ENCODE measurements at regions not wholly inside any gene's neighbourhood (a gene's known extent, or its start where the extent isn't known, plus 50 kb on each side); places are given as distances from the start of the nearest gene placed in this dataset.
"Not testable (repeated sequence)": the region's sequence is repeated elsewhere in the genome, so short reads cannot be mapped to it uniquely, and the experiment has no call there.

DNA sequence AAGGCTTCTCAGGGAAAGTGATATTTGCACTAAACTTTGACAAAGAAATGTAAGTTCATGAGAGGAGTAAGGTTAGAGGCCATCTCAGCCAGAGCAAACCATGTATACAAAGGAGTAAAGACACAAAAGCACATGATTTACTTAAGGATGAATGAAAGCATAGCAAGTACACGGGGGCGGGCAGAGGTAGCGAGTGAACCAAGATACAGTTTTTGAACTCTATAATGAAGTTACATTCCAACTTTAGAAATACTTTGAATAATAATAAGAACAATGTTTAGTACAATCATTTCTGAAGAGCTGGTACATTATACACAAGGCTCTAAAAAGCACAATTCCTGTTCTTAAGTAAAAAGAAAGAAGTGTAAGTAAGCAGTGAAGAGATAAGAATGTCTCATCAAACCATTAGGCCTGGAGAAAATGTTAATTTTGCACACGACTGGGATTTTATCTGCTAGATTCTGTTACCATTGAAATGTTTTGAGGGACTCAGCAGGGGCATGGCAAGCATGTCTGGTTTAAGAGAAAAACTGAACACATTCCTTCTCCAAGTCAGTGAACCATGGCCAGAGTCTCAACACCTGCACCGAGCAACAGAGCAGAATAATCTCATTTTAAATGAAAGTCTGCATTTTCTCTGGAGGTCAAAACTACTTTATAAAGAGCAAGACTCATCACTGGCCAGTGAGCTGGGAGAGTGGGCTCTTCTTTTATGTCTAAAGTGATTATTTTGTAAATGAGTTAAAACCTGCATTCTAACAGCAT lies 147.6 kb upstream of the TRPM3 start:
- FAIRE-seq = peak; percentile 68

DNA sequence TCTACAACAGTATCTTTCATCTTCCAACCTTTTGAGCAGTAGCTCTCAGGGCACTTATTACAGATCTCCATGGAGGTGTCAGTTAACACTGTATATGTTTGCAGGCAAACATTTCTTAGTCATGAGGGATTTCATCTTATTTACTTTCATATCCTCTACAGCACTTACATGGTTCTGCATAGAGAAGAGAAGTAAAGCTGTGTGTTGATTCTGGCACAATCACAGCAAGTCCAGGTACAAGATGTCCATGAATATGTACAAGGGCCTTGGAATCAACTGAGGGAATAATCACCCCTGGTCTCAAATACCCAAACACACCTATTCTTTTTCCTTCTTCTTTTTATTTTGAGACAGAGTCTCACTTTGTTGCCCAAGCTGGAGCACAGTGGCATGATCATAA lies 142.0 kb upstream of the TRPM3 start:
- no peak for FAIRE-seq

DNA sequence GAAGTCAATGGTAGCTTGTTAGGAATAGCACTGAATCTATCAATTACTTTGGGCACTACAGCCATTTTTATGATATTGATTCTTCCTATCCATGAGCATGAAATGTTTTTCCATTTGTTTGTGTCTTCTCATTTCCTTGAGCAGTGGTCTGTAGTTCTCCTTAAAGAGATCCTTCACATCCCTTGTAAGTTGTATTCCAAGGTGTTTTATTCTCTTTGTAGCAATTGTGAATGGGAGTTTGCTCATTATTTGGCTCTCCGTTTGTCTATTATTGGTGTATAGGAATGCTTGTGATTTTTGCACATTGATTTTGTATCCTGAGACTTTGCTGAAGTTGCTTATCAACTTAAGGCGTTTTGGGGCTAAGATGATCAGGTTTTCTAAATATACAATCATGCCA lies 139.0 kb upstream of the TRPM3 start:
- FAIRE-seq = not testable (repeated sequence)

DNA sequence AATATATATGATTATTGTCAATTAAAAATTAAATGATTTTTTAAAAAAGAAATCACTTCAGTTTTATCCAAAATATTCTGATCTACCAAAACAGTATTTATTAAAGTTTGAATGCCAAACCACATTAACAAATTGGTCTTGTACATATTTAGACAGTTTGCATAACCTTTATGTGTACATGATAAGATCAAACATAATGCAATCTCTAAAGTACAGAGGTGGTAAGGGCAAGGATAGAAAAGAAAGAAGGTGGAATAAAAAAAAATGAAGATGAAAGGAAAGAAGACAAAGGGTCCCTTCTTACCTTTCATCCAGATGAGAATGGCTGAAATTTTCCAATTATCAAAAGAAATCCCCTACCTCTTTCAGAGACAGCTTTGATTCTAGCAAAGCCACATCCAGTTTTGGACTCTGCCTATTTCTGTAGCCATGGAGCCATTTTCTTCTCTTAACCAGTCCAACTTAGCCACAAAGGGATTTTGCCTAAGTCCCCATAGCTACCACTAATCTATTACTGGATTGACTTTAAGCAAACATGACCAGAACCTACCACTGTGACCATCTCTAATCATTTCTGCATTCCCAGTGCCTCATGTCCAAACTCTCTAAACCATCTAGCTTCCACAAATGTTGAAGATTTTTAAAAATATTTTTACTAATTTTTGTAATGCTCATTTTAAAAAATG lies 133.3 kb upstream of the TRPM3 start:
- FAIRE-seq = no peak

DNA sequence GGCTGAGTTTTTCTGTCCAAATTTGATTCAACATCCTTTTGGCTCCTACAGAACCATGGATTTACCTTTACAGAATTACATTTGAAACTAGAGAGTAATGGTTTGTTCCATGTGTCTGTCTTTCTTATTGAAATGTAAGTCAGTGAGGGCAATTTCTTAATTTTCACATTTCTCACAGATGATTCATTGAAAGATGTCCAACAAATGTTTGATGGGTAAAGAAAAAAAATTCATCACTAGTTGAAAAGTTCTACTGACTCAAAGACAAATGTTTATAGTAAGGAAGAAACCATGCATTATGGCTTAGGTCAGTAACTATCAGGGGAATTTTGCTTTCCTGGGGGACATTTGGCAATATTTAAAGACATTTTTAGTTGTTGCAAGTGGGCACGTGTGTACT lies 131.6 kb upstream of the TRPM3 start:
- FAIRE-seq = no peak

DNA sequence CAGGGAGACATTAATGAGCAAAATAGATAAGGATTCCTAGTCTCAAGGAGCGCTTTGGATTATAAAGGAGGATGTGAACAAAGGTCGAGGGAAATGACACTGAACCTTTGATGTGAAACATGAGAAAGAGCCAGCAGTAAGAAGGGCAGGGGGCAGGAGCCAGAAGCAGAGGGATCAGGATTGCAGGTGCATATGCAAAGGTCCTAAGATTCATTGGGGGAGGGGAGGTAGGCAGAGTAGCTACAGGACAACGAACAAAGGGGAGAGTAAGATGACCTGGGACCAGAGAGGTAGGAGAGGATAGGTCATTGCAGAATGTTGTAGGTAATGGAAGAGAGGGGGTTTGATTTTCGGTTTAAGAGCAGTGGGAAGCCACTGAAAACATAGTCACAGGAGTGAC lies 129.2 kb upstream of the TRPM3 start:
- no peak for FAIRE-seq

DNA sequence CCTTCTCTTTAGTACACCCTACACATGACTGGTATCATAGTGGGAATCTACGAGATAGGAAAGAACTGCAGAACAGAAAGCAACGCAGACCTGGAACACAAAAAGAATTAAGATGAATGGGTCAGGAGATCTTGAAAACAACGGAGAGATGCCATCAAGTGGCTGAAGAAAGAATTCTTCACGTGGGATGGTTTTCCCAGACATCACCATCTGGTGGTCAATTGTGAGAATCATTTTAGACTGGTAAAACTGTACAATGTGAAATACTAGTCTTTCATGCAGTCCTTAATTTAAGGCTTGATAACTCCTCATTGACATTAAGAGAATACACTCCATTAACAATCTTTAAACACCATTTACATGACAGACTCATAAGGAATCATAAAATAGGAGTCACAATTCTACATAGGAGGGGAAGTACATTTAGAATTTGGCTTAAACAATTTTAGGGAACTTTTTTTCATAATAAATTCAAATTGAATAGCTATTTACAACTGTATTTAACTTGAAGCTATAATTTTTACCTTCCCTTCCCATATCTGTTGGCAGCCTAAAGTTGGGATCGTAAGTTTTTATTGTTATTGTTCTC lies 128.4 kb upstream of the TRPM3 start:
- FAIRE-seq = peak; percentile 99

DNA sequence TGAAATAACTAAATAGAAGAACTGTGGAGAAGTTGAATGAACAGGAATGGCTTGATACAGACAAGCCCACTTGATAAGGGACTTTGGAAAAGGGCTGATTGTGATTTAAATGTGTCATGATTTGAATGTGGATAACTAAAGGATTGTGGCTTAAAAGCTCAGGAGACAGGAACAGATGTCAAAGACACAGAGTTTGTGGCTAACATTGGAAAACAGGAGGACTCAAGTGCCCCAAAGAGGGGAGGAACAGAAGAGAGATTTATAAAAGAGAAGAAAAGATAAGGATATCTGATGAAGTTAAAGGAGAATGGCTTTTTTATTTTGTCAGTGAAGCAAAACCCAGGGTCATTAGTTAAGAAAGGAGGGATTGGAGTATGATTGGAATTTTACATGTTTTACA lies 124.2 kb upstream of the TRPM3 start:
- no peak for FAIRE-seq

DNA sequence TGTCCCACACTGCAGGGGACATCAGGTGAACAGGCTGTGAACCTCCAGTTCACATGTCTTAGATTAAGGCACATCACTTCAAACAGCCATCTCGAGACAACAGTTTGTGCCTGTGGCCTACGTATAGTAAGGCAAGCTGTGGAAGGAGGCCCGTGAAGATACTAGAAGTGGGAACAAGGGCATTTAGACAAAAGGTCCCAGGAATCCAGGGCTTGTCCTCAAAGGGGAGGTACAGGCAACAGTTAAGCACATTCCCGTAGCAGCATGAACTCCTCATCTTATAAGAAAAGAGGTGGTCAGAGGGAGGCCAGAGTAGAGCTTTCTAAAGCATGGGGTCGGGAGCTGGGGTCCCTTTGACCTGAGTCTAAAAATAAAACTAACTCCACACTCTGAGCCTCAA lies 122.5 kb upstream of the TRPM3 start:
- no peak for FAIRE-seq

DNA sequence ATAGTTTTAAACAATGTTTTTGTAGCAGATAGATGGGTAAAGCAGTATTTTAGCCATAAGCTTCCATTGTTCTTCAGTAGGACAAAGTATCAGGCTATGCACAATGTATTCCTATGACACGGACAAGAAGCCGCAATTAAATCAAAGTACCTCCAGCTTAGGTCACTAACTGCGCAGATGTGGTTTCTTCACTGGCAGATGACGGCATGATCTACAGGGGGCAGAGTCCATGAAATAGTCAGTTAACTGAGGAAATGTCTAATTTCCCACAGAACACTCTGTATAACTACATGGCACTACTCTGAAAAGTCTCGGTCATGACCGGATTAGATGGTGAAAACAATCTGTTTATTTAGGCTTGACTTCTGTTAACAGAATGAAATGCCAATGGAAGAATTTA lies 120.7 kb upstream of the TRPM3 start:
- FAIRE-seq = no peak

DNA sequence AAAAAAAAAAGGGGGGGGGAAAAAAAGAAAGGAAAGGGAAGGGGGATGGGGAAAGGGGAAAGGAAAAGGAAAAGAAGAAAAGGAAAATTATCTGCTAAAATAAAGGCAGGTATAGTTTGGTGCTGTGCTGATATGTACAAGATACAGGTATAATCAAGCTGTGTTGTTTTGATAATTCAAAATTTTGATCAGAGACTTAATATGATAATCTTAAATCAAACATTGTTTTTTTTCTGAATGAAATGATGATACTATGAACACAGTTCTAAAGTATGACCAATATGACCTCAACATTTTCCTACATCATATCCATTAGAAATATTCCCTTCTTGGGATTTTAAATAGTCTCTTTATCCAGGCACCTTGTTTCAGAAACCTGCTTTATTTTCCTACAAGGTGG lies 115.6 kb upstream of the TRPM3 start:
- no peak for FAIRE-seq

DNA sequence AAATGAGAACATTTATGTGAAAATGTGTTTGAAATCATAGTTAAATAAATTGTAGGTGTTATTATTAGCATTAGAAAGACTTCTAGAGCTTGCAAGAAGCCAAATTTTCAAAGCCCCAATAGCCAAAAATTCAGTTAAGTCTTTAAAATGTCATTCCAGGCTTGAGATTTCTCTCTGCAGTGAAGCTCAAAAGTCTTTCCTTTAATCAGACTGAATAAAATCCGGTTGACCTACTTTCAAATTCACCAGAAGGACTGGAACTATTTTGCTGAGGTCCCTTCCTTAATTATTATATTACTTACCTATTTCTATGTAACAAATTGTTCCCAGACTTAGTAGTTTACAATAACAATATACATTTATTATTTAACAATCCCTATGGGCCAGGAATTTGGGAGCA lies 112.2 kb upstream of the TRPM3 start:
- no peak for FAIRE-seq

DNA sequence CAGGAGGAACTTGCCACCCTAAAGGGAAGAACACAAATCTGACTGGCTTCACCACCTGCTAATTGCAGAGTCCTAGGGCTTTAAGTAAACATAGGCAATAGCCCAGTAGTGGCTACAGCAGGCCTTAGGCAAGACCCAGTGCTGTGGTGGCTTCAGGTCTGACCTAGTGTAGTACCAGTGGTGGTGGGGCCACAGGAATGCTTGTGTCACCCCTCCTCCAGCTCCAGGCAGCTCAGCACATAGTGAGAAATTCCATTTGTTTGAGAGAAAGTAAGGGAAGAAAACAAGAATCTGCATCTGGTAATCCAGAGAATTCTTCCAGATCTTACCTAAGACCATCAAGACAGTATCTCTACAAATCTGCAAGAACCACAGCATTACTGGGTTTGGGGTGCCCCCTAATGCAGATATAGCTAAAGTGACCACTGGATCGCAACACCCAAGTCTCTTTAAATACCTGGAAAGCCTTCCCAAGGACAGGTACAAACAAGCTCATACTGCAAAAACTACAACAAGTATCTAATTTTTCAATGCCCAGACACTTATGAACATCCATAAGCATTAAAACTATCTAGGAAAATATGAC lies 102.6 kb upstream of the TRPM3 start:
- FAIRE-seq = no peak

DNA sequence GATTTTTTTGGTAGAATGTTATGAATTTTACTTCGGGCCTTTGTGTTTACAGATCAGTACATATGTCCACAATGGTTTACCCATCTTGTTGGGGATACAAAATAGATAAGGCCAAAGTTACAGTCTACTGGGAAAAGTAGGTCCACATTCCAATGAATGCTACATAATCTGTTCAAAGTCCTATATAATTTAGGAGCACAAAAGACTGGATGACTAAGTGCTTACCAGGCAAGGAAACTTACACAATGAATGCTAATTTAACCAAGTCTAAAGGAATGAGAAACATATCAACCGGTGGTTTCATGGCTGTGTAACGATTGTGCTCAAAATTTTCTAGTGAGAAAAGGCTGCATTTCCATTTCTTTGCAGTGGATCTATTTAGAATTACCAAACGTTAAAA lies 97.4 kb upstream of the TRPM3 start:
- no peak for FAIRE-seq

DNA sequence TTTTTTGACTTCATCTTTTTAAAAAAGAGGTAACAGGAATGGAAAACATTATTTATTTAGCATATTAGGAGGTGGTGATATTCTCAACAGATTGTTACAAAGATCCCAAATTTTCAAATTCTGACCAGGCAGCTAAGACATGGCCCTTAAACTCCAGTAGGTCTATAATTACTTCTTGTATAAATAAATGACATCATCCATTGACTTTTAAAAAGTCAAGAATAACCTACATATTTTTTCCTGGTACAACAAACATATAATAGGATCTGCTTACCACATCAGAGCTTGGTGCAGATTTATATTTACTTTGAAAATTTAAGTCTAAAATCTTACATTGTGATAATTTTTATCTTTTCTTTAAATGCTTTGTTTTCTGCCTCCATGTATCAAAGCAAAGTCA lies 92.2 kb upstream of the TRPM3 start:
- no peak for FAIRE-seq

DNA sequence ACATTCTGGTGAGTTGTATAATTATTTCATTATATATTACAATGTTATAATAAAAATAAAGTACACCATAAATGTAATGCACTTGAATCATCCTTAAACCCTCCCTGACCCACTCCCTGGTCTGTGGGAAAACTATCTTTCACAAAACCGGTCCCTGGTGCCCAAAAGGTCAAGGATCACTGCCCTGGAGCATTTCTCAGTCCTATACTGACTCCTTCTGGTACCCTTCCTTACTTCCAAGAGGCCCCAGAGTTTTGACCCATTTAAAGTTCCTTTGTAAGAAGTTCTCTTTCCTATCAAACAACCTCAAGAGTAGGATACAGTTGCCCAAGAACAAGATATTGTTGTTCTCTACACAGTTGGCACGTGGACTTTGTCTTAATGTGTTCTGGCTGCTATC lies 88.9 kb upstream of the TRPM3 start:
- no peak for FAIRE-seq

DNA sequence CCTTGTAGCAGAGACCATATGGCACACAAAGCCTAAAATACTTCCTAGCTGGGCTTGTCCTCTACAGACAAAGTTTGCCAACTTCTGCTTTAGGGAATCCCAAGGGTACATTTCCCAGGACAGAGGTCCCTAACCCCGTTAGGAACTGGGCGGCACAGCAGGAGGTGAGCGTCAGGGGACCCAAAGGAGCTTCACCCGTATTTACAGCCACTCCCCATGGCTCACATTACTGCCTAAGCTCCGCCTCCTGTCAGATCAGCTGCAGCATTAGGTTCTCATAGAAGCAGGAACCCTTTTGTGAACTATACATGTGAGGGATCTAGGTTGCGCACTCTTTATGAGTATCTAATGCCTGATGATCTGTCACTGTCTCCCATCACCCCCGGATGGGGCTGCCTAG lies 88.5 kb upstream of the TRPM3 start:
- FAIRE-seq = no peak

DNA sequence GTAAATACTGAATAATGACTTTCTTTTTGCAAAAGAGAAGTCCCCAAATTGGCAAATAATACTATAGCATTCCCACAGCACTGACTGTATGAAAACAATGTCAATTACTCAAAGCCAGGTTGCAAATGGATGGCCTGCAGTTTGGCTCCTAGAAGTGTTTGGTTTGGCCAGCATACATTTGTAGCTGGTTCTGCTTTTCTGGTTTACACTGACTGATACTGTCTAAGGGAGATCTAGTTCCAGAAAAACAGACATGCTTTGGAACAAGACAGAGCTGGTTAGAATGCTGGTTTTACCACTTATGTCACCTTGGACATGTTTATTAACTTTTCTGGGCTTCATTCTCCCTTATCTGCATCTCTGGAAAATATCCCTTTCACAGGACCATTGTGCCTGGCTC lies 81.5 kb upstream of the TRPM3 start:
- FAIRE-seq = no peak

DNA sequence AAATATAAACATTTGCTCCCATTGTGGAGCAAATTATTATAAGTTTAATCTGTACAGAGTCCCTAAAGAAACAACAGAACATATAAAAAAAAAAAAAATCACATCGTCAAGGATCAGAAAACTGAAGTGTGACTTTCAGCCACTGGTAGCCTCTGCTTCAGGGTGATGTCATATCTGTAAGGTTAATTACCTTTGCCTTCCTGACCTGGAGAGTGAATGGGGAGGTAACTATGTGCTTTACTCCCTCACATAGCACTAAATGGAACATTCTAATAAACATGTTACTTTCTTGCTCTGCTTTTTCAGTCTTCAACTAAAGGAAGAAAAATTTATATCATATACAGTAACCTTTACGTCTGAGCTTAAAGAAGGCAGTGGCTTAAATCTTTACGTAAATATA lies 70.3 kb upstream of the TRPM3 start:
- no peak for FAIRE-seq

DNA sequence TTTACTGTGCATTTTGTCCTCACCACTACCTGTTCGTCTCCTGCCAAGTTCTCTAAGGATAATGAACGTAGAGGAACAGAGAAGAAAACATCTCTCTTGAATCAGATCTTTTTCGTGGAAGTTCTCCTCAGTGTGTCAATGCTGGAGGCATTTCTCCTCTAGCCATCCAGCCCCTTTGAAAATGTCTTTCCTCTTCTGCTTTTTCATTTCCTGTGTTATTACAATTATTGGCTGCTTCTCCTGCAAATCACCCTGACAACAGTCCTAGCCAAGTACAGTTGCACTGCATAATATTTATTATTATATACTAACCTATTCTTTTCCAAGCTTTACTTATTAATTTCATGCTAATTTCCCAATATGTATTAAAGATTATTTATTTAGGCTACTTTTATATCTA lies 61.8 kb upstream of the TRPM3 start:
- no peak for FAIRE-seq

DNA sequence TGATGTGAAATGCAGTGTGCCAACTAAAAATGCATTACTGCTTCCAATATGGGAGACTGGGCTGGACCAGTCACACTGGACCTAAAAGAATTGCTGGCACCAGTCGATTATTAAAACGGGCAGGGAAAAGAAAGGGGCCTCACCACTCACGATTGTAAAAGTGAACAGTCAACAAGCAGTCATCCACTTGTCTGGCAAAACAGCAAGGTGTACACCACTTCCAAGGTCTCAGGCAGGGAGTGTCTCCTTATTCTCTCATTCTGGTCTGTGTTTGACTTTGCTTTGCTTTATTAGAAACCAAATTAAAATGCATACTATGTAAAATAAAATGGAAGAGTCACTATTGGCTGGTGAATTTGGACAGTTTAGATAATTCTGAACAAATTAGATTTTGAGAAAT lies 57.8 kb upstream of the TRPM3 start:
- FAIRE-seq = no peak

DNA sequence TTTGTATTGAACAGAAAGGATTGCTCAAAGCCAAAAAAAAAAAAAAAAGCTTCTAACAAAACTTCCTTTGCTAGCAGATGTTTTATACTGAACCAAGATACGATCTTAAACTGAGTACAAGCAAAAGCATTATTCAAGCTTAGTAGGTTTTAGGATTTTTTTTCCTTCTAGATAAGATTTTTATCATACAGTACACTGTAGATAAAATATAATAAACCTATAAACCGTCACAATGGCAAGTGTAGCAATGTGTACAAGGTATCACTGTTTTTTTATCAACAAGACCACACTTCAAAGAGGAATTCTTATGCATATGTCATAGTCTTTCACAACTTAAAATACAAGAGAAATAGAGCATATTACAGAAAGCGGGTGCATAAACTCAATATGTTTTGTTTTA lies 56.5 kb upstream of the TRPM3 start:
- no peak for FAIRE-seq

DNA sequence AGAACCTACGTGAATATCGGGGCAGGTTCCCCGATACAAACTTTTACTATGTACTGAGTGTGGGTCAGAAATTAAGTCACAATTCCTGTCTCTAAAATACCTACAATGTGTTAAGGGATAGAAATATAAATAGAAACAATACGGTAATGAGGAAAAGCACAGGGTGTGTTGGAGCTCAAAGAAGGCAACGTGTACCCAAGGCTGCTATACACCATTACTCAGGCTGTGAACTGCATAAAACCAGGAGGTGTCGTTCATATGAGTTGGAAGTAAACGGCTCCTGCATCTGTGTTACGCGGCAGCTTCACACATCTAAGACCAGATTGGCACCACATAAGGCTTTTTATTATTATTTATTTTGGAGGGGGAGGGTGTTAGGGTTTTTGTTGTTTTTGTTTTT lies 50.1 kb upstream of the TRPM3 start:
- no peak for FAIRE-seq
